ENCODE measurements at regions not wholly inside any gene's neighbourhood (a gene's known extent, or its start where the extent isn't known, plus 50 kb on each side); places are given as distances from the start of the nearest gene placed in this dataset.

DNA sequence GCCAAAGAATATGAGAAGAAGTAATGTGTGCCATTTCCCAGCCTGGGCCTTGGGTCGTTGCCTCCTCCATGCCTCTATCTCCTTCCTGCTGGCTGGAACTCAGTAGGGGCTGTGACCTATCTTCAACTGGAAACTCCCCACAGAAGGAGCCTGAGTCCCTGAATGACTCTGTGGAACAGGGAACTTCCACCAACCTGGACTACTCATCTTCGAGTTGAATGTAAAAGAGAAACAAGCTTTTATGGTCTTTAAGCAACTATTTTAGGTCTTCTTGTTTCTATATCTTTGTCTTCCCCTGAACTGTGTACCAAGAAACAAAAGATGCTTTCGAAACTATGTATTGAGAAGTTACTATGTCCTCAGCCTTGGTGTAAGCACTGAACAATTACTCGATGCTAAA is 355.3 kb upstream of the NR2F2 start:
- no peak overlapping the region for H3K4me3 ChIP-seq
- H3K36me3 ChIP-seq (ENCODE audit: insufficient read depth) = no peaks in the 10 kb centered on the region
- no peaks in the 10 kb centered on the region; the same call in 1 of the 2 replicates for H3K4me1 ChIP-seq (ENCODE audit: insufficient read depth)
- no peaks in the 10 kb centered on the region for H3F3A ChIP-seq (replicated peaks; ENCODE audit: low read depth)
- Mint-ChIP-seq H3K36me3 (ENCODE audit: low read depth) (no peaks in the 10 kb centered on the region), H3K27ac (no peak overlapping the region), H3K9me3 (no peaks in the 10 kb centered on the region), H3K27me3 (ENCODE audit: insufficient read depth, low read depth, poor library complexity) (peaks cover 3% of the 10 kb centered on the region), H3K4me1 (no peaks in the 10 kb centered on the region), H3K4me3 (no peak overlapping the region)
- ATAC-seq (no peak), DNase-seq (ENCODE audit: low spot score) (no peak)
- no peak overlapping the region for H3K27ac ChIP-seq (ENCODE audit: low read depth)
- TF ChIP-seq EZH2phosphoT487 (IDR thresholded peaks at IDR 0.05; ENCODE audit: unreplicated experiment) = no peak
- TF ChIP-seq, protein P1, sequence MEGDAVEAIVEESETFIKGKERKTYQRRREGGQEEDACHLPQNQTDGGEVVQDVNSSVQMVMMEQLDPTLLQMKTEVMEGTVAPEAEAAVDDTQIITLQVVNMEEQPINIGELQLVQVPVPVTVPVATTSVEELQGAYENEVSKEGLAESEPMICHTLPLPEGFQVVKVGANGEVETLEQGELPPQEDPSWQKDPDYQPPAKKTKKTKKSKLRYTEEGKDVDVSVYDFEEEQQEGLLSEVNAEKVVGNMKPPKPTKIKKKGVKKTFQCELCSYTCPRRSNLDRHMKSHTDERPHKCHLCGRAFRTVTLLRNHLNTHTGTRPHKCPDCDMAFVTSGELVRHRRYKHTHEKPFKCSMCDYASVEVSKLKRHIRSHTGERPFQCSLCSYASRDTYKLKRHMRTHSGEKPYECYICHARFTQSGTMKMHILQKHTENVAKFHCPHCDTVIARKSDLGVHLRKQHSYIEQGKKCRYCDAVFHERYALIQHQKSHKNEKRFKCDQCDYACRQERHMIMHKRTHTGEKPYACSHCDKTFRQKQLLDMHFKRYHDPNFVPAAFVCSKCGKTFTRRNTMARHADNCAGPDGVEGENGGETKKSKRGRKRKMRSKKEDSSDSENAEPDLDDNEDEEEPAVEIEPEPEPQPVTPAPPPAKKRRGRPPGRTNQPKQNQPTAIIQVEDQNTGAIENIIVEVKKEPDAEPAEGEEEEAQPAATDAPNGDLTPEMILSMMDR (conservative IDR thresholded peaks at IDR 0.05; ENCODE audit: low read depth in 2 of 2) = no peak
- TF ChIP-seq, protein P2, sequence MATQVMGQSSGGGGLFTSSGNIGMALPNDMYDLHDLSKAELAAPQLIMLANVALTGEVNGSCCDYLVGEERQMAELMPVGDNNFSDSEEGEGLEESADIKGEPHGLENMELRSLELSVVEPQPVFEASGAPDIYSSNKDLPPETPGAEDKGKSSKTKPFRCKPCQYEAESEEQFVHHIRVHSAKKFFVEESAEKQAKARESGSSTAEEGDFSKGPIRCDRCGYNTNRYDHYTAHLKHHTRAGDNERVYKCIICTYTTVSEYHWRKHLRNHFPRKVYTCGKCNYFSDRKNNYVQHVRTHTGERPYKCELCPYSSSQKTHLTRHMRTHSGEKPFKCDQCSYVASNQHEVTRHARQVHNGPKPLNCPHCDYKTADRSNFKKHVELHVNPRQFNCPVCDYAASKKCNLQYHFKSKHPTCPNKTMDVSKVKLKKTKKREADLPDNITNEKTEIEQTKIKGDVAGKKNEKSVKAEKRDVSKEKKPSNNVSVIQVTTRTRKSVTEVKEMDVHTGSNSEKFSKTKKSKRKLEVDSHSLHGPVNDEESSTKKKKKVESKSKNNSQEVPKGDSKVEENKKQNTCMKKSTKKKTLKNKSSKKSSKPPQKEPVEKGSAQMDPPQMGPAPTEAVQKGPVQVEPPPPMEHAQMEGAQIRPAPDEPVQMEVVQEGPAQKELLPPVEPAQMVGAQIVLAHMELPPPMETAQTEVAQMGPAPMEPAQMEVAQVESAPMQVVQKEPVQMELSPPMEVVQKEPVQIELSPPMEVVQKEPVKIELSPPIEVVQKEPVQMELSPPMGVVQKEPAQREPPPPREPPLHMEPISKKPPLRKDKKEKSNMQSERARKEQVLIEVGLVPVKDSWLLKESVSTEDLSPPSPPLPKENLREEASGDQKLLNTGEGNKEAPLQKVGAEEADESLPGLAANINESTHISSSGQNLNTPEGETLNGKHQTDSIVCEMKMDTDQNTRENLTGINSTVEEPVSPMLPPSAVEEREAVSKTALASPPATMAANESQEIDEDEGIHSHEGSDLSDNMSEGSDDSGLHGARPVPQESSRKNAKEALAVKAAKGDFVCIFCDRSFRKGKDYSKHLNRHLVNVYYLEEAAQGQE (IDR thresholded peaks at IDR 0.05; ENCODE audit: unreplicated experiment) = no peak
- TF ChIP-seq, protein P3, sequence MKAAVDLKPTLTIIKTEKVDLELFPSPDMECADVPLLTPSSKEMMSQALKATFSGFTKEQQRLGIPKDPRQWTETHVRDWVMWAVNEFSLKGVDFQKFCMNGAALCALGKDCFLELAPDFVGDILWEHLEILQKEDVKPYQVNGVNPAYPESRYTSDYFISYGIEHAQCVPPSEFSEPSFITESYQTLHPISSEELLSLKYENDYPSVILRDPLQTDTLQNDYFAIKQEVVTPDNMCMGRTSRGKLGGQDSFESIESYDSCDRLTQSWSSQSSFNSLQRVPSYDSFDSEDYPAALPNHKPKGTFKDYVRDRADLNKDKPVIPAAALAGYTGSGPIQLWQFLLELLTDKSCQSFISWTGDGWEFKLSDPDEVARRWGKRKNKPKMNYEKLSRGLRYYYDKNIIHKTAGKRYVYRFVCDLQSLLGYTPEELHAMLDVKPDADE (IDR thresholded peaks at IDR 0.05) = no peak
- no peak for TF ChIP-seq JUNB (IDR thresholded peaks at IDR 0.05; ENCODE audit: unreplicated experiment)
- TF ChIP-seq POLR2AphosphoS5 (IDR thresholded peaks at IDR 0.05; ENCODE audit: low read depth) = no peak
- TF ChIP-seq CREB1 (CRISPR knock-in tag; IDR thresholded peaks at IDR 0.05; ENCODE audit: low read depth) = no peak
- TF ChIP-seq ZNF331 (CRISPR knock-in tag; IDR thresholded peaks at IDR 0.05; ENCODE audit: low read depth) = no peak
- no peak for TF ChIP-seq ZNF114 (CRISPR knock-in tag; IDR thresholded peaks at IDR 0.05)
- TF ChIP-seq EZH2 (IDR thresholded peaks at IDR 0.05; ENCODE audit: low read depth, unreplicated experiment) = no peak
- TF ChIP-seq NANOG (IDR thresholded peaks at IDR 0.05; ENCODE audit: borderline replicate concordance) = no peak
- TF ChIP-seq, protein P4, sequence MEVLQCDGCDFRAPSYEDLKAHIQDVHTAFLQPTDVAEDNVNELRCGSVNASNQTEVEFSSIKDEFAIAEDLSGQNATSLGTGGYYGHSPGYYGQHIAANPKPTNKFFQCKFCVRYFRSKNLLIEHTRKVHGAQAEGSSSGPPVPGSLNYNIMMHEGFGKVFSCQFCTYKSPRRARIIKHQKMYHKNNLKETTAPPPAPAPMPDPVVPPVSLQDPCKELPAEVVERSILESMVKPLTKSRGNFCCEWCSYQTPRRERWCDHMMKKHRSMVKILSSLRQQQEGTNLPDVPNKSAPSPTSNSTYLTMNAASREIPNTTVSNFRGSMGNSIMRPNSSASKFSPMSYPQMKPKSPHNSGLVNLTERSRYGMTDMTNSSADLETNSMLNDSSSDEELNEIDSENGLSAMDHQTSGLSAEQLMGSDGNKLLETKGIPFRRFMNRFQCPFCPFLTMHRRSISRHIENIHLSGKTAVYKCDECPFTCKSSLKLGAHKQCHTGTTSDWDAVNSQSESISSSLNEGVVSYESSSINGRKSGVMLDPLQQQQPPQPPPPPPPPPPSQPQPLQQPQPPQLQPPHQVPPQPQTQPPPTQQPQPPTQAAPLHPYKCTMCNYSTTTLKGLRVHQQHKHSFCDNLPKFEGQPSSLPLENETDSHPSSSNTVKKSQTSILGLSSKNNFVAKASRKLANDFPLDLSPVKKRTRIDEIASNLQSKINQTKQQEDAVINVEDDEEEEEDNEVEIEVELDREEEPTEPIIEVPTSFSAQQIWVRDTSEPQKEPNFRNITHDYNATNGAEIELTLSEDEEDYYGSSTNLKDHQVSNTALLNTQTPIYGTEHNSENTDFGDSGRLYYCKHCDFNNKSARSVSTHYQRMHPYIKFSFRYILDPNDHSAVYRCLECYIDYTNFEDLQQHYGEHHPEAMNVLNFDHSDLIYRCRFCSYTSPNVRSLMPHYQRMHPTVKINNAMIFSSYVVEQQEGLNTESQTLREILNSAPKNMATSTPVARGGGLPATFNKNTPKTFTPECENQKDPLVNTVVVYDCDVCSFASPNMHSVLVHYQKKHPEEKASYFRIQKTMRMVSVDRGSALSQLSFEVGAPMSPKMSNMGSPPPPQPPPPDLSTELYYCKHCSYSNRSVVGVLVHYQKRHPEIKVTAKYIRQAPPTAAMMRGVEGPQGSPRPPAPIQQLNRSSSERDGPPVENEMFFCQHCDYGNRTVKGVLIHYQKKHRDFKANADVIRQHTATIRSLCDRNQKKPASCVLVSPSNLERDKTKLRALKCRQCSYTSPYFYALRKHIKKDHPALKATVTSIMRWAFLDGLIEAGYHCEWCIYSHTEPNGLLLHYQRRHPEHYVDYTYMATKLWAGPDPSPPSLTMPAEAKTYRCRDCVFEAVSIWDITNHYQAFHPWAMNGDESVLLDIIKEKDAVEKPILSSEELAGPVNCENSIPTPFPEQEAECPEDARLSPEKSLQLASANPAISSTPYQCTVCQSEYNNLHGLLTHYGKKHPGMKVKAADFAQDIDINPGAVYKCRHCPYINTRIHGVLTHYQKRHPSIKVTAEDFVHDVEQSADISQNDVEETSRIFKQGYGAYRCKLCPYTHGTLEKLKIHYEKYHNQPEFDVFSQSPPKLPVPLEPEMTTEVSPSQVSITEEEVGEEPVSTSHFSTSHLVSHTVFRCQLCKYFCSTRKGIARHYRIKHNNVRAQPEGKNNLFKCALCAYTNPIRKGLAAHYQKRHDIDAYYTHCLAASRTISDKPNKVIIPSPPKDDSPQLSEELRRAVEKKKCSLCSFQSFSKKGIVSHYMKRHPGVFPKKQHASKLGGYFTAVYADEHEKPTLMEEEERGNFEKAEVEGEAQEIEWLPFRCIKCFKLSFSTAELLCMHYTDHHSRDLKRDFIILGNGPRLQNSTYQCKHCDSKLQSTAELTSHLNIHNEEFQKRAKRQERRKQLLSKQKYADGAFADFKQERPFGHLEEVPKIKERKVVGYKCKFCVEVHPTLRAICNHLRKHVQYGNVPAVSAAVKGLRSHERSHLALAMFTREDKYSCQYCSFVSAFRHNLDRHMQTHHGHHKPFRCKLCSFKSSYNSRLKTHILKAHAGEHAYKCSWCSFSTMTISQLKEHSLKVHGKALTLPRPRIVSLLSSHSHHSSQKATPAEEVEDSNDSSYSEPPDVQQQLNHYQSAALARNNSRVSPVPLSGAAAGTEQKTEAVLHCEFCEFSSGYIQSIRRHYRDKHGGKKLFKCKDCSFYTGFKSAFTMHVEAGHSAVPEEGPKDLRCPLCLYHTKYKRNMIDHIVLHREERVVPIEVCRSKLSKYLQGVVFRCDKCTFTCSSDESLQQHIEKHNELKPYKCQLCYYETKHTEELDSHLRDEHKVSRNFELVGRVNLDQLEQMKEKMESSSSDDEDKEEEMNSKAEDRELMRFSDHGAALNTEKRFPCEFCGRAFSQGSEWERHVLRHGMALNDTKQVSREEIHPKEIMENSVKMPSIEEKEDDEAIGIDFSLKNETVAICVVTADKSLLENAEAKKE (CRISPR knock-in tag; IDR thresholded peaks at IDR 0.05) = no peak
- no peak for TF ChIP-seq STAT1 (IDR thresholded peaks at IDR 0.05; ENCODE audit: unreplicated experiment)
- no peaks in the 10 kb centered on the region for H3K27me3 ChIP-seq (ENCODE audit: insufficient read depth)
- peaks cover 15% of the 10 kb centered on the region; the same call in 1 of the 2 replicates for H3K9me2 ChIP-seq (ENCODE audit: insufficient read depth)
- no peaks in the 10 kb centered on the region; the same call in 1 of the 2 replicates for H4K20me1 ChIP-seq (replicated peaks; ENCODE audit: insufficient read depth)
- no peak overlapping the region for H2AFZ ChIP-seq
- H3K4me2 ChIP-seq = no peak overlapping the region
- no peaks in the 10 kb centered on the region for H3K79me2 ChIP-seq (replicated peaks; ENCODE audit: insufficient read depth)
